ENCODE measurements at regions not wholly inside any gene's neighbourhood (a gene's known extent, or its start where the extent isn't known, plus 50 kb on each side); places are given as distances from the start of the nearest gene placed in this dataset.
"Not testable (repeated sequence)": the region's sequence is repeated elsewhere in the genome, so short reads cannot be mapped to it uniquely, and the experiment has no call there.

DNA sequence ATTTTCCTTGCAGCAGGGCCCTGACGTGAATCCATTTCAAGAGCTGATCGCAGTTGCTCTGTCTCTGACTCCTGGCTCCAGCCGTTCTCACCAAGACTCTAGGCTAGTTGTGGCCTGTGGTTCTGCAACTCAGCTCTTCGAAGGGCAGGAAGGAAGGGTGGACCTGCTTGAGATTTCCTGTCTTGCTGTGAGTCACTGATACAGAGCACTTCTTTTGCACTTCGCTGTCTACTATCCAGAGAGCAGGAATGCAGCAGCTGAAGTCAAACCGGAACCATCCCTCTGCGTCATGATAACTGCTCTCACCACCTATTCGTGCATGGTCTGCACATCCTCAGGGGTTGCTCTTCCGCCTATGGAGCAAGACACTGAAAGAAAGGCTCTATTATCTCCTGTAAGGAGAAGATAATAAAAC, 59.7 kb downstream of the RAP2B start:
- peak; percentile 37 for DNase-seq (ENCODE audit: low spot score)
- in situ Hi-C loops (cut with MboI; ENCODE audit: low sequenced_read_pairs, unreplicated experiment), result no loop called here
- TF ChIP-seq, protein P1, sequence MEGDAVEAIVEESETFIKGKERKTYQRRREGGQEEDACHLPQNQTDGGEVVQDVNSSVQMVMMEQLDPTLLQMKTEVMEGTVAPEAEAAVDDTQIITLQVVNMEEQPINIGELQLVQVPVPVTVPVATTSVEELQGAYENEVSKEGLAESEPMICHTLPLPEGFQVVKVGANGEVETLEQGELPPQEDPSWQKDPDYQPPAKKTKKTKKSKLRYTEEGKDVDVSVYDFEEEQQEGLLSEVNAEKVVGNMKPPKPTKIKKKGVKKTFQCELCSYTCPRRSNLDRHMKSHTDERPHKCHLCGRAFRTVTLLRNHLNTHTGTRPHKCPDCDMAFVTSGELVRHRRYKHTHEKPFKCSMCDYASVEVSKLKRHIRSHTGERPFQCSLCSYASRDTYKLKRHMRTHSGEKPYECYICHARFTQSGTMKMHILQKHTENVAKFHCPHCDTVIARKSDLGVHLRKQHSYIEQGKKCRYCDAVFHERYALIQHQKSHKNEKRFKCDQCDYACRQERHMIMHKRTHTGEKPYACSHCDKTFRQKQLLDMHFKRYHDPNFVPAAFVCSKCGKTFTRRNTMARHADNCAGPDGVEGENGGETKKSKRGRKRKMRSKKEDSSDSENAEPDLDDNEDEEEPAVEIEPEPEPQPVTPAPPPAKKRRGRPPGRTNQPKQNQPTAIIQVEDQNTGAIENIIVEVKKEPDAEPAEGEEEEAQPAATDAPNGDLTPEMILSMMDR (IDR thresholded peaks at IDR 0.05; ENCODE audit: borderline replicate concordance, control extremely low read depth, extremely low read depth, insufficient read depth, missing control alignments), result no peak

DNA sequence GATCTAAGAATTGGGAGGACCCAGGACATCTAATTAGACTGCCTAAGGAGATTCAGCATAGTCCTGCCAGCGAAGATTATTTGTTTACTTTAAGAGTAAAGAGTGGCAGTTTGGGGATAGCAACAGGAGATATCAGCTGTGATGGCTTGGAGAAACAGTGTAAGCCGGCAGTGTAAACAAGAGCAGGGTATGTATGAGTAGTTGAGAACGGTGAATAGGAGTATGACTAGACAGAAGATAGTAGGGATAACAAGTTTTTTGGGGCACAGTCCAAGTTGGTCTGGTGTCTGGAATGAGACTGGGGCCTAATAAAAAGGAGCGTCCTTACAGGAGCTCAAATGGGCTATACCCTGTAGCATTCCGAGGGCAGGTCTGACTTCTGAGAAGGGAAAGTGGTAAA, 64.9 kb downstream of the RAP2B start:
- DNase-seq (ENCODE audit: low spot score), result not testable (repeated sequence)

DNA sequence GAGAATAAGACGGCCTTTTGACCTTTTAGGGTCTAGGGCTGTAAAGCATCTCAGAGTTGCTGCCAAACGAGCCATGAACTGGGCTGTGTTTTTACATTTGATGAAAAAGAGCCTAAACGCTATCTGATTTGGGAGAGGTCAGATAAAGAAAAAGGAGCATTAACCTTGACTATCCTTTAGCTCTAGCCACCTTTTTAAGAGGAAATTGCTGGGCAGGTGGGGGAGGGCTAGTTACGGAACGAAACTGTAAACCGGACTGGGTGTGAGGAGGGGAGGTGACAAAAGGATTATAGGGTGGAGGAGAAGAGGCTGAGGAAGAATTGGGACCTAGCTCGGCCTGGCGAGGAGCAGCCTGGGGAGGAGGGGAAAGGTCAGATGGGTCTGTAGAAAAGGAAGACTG, 68.4 kb downstream of the RAP2B start:
- in situ Hi-C loops (cut with MboI; ENCODE audit: low sequenced_read_pairs, unreplicated experiment), result not testable (repeated sequence)

More for the DNA sequence above, 64.9 kb downstream of the RAP2B start:
- in situ Hi-C loops (cut with MboI; ENCODE audit: low sequenced_read_pairs, unreplicated experiment), result not testable (repeated sequence)

DNA sequence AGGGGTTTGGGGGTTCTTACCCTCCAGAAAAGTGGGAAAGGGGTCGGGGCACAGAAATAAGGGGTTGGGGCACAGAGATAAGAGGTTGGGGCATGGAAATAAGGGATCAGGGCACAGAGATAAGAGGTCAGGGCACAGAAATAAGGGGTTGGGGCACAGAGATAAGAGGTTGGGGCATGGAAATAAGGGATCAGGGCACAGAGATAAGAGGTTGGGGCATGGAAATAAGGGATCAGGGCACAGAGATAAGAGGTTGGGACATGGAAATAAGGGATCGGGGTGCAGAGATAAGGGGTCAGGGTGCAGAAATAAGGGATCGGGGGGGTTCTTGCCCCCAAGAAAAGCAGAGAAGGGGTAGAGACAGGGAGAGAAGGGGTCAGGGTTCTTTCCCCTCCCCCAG, 69.2 kb downstream of the RAP2B start:
- in situ Hi-C loops (cut with MboI; ENCODE audit: low sequenced_read_pairs, unreplicated experiment), result not testable (repeated sequence)

More for the DNA sequence above, 68.4 kb downstream of the RAP2B start:
- not testable (repeated sequence) for DNase-seq (ENCODE audit: low spot score)

DNA sequence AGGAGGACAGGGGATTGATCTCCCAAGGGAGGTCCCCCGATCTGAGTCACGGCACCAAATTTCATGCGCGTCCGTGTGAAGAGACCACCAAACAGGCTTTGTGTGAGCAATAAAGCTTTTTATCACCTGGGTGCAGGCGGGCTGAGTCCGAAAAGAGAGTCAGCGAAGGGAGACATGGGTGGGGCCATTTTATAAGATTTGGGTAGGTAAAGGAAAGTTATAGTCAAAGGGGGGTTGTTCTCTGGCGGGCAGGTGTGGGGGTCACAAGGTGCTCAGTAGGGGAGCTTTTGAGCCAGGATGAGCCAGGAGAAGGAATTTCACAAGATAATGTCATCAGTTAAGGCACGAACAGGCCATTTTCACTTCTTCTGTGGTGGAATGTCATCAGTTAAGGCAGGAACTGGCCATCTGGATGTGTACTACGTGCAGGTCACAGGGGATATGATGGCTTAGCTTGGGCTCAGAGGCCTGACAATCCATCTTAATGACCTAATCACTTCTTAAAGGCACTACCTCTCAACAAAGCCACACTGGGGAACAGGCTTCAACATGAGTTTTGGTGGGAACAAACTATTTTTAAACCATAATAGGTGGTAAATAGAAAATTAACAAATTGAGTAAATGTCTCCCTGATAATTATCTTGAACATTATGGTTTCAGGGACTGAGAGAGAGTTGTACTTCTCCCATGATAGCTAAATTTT, 70.2 kb downstream of the RAP2B start:
- DNase-seq (ENCODE audit: low spot score); in situ Hi-C loops (cut with MboI; ENCODE audit: low sequenced_read_pairs, unreplicated experiment): not testable (repeated sequence)

More for the DNA sequence above, 69.2 kb downstream of the RAP2B start:
- DNase-seq (ENCODE audit: low spot score), result not testable (repeated sequence)

DNA sequence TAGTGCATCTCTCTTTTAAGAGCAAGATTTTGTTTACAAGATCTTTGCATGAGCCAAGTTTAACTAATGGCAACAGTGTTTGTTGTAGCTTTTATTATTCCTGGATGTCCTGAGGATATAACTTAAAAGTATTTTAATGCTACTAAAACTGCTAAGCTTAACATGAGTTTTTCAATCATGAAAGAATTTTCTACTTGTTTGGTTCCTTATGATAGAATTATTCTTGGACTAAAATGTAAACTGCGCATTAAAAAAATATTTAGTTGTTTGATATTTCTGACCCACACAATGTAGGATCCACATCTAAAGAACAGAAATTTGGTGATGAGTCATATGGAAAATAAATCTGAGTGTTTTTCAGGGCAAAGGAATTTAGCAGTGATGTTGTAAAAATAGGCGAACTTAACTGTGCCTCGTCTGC, 70.8 kb downstream of the RAP2B start:
- in situ Hi-C loops (cut with MboI; ENCODE audit: low sequenced_read_pairs, unreplicated experiment), result no loop called here
- no peak for DNase-seq (ENCODE audit: low spot score)
- TF ChIP-seq, protein P1 (IDR thresholded peaks at IDR 0.05; ENCODE audit: borderline replicate concordance, control extremely low read depth, extremely low read depth, insufficient read depth, missing control alignments), result no peak

DNA sequence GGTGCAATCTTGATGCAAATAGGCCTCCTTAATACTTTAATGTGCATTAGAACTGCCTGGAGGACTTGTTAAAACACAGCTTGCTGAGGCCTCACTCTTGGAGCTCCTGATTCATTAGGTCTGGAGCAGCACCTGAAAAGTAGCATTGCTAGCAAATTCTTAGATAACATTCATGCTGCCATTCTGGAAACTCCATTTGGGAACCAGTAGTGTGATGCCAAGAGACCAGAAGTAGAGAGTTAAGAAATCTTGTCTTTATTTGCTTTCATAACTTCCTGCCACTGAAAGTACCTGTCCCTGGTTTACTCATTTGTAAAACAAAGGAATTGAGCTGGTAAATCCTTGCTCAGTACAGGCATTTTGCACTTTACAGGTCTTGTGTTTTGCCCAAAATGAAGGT, 72.0 kb downstream of the RAP2B start:
- TF ChIP-seq, protein P1 (IDR thresholded peaks at IDR 0.05; ENCODE audit: borderline replicate concordance, control extremely low read depth, extremely low read depth, insufficient read depth, missing control alignments), result no peak
- no peak for DNase-seq (ENCODE audit: low spot score)
- in situ Hi-C loops (cut with MboI; ENCODE audit: low sequenced_read_pairs, unreplicated experiment), result no loop called here

DNA sequence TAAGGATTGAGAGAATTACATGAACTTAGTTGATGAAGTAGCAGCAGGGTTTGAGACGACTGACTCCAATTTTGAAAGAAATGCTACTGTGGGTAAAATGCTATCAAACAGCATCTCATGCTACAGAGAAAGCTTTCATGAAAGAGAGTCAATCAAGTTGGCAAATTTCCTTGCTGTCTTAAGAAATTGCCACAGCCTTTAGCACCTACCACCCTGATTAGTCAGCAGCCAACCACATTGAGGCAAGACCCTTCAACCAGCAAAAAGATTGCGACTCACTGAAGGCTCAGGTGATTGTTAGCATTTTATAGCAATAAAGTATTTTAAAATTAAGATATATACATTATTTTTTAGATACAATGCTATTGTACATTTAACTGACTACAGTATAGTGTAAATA, 80.9 kb downstream of the RAP2B start:
- TF ChIP-seq, protein P1 (IDR thresholded peaks at IDR 0.05; ENCODE audit: borderline replicate concordance, control extremely low read depth, extremely low read depth, insufficient read depth, missing control alignments), result no peak
- no peak for DNase-seq (ENCODE audit: low spot score)
- in situ Hi-C loops (cut with MboI; ENCODE audit: low sequenced_read_pairs, unreplicated experiment), result no loop called here

DNA sequence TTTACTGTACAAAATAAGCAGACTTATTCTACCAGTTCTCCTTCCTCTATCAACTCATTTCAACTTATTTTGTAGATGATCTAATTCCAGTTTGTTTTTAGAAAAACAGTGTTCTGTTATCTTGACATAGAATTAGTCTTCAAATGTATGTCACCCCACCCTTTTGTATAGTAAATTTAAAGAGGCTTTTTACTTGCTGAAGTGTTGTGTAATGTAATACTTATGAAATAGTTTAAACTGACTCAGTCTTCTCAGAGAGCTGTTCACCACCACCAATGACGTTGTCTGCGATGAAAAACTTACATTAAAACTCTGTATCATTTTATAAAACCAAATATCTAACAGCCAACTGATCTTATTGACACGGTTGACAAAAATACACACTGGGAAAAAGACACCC, 82.9 kb downstream of the RAP2B start:
- TF ChIP-seq, protein P1 (IDR thresholded peaks at IDR 0.05; ENCODE audit: borderline replicate concordance, control extremely low read depth, extremely low read depth, insufficient read depth, missing control alignments), result no peak
- in situ Hi-C loops (cut with MboI; ENCODE audit: low sequenced_read_pairs, unreplicated experiment), result no loop called here
- no peak for DNase-seq (ENCODE audit: low spot score)
